PFSK-1 (cell line): ENCODE measurements at regions not wholly inside any gene's neighbourhood (a gene's known extent, or its start where the extent isn't known, plus 50 kb on each side); places are given as distances from the start of the nearest gene placed in this dataset.

Experiments
- FOXP2 ChIP-seq: optimal IDR thresholded peaks from 2 replicates; pipeline ENCODE3; 2011; ENCODE audit warnings: borderline replicate concordance, control low read depth, inconsistent platforms; ENCODE audit not compliant: insufficient read depth; ENCODE audit errors: extremely low read length, extremely low read depth
- POLR2AphosphoS5 ChIP-seq: IDR thresholded peaks from 2 replicates; pipeline ENCODE4 v1.6.1; 2012; ENCODE audit warnings: low read depth, mild to moderate bottlenecking, control low read depth, low read length, moderate library complexity
- SIN3A ChIP-seq: IDR thresholded peaks from 2 replicates; pipeline ENCODE4 v1.6.1; 2012; ENCODE audit warnings: mild to moderate bottlenecking, low read length, moderate library complexity, borderline replicate concordance; ENCODE audit not compliant: insufficient read depth
- TAF1 ChIP-seq: IDR thresholded peaks from 2 replicates; pipeline ENCODE4 v1.6.1; 2012; ENCODE audit warnings: low read length, control low read depth, borderline replicate concordance; ENCODE audit not compliant: insufficient read depth
- TF ChIP-seq, protein P1 (sequence below), 2 experiments: IDR thresholded peaks; 2 replicates each; pipeline versions ENCODE4 v1.6.1 to v1.8.0; 2011 to 2012; ENCODE audit warnings: low read depth in 2 of 2, low read length in 2 of 2, control low read depth in 1 of 2, inconsistent platforms in 1 of 2, mild to moderate bottlenecking in 1 of 2, moderate library complexity in 1 of 2; ENCODE audit not compliant: insufficient read depth in 1 of 2

DNA sequence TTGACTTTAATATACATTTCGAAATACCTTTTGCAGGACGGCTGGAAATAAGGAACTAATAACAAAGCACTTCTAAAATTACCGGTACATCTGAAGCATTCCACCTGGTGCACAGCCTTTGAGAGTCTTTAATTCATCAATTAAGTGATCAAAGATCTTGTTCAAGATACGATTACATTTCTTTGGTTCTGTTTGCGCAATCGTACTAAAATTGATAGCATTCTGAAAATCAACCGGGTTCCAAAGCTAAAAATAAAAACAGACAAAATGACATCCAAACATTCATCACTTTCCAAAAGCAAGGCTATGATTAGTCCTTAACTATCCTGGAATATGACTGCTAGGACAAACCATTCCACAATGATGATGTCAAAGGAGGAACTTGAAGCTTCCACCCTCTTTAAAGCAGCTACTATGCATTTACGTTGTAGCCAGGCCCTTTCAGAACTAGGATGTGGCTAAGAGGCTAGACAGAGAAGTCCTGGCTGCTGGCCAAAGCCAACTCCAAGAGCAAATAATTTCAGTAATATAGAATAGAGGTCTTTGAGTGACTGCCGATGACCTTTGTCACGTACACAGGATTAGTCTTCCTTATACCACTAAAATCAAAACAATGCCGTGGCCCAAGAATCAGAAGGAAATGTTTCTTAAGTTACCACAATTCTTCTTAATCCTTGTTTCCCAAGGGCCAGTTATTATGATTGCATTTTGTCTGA lies 299.8 kb upstream of the PSMD7 start:
- TF ChIP-seq SIN3A (no peak), POLR2AphosphoS5 (no peak), TAF1 (no peak), FOXP2 (no peak)
- TF ChIP-seq, protein P1, sequence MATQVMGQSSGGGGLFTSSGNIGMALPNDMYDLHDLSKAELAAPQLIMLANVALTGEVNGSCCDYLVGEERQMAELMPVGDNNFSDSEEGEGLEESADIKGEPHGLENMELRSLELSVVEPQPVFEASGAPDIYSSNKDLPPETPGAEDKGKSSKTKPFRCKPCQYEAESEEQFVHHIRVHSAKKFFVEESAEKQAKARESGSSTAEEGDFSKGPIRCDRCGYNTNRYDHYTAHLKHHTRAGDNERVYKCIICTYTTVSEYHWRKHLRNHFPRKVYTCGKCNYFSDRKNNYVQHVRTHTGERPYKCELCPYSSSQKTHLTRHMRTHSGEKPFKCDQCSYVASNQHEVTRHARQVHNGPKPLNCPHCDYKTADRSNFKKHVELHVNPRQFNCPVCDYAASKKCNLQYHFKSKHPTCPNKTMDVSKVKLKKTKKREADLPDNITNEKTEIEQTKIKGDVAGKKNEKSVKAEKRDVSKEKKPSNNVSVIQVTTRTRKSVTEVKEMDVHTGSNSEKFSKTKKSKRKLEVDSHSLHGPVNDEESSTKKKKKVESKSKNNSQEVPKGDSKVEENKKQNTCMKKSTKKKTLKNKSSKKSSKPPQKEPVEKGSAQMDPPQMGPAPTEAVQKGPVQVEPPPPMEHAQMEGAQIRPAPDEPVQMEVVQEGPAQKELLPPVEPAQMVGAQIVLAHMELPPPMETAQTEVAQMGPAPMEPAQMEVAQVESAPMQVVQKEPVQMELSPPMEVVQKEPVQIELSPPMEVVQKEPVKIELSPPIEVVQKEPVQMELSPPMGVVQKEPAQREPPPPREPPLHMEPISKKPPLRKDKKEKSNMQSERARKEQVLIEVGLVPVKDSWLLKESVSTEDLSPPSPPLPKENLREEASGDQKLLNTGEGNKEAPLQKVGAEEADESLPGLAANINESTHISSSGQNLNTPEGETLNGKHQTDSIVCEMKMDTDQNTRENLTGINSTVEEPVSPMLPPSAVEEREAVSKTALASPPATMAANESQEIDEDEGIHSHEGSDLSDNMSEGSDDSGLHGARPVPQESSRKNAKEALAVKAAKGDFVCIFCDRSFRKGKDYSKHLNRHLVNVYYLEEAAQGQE (IDR thresholded peaks at IDR 0.05; ENCODE audit: insufficient read depth in 1 of 2, low read depth in 2 of 2, low read length in 2 of 2), result no peak

DNA sequence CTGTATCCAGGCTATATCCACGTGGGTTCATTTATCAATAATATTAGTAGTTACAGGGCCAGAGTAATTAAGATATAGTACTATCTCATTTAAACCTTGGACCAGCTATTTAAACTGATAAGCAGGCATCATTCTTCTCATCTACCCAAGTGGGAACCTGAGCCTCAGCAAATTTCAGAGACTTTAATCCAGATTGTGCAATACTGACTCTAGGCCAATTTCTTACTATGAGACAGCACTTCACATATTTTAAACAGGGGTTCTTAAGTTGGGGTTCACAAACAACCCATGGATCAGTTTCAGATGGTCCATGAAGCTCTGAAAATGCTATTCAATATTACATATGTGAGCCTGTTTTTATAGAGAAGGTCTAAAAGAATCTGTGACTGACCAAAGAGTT lies 302.7 kb upstream of the PSMD7 start:
- TF ChIP-seq POLR2AphosphoS5 (no peak), TAF1 (no peak), SIN3A (no peak), FOXP2 (no peak)
- TF ChIP-seq, protein P1 (IDR thresholded peaks at IDR 0.05; ENCODE audit: insufficient read depth in 1 of 2, low read depth in 2 of 2, low read length in 2 of 2), result no peak

DNA sequence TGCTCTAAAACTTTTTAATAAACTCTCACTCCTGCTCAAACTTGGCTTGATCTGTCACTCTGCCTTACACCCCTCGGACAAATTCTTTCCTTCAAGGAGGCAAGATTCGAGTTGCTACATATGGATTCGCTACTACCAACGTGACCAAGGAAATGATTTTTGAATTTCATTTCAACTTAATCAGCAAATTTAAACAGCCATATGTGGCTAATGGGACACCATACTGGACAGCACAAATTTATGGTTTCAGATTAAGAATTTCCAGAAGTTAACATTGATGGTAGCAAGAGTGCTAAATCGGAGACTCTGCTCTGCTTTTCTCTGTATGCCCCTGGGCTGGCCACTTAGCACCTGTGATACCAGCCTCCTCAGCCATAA lies 318.2 kb upstream of the PSMD7 start:
- no peak for TF ChIP-seq FOXP2
- no peak for TF ChIP-seq POLR2AphosphoS5
- TF ChIP-seq TAF1, result no peak
- TF ChIP-seq, protein P1 (IDR thresholded peaks at IDR 0.05; ENCODE audit: insufficient read depth in 1 of 2, low read depth in 2 of 2, low read length in 2 of 2), result no peak
- TF ChIP-seq SIN3A, result no peak

DNA sequence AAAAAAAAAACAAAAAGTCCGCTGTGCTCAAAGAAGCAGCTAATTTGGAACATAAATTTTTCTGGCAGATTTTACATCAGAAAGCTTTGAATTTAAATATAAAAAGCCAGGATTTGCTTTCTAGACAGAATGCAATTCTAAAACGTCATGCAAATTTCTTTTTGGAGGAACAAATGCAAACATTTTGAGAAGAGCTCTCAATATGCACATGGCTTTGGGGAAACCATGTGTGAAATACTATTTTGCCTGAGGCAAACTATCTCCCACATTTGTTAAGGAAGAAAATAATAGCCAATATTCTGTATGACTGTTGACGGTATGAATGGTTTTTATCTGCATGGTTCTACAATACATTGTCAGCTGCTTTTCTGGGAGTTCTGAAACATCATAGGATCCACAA lies 320.0 kb upstream of the PSMD7 start:
- TF ChIP-seq SIN3A (no peak), FOXP2 (no peak), TAF1 (no peak), POLR2AphosphoS5 (no peak)
- TF ChIP-seq, protein P1 (IDR thresholded peaks at IDR 0.05; ENCODE audit: insufficient read depth in 1 of 2, low read depth in 2 of 2, low read length in 2 of 2), result no peak

DNA sequence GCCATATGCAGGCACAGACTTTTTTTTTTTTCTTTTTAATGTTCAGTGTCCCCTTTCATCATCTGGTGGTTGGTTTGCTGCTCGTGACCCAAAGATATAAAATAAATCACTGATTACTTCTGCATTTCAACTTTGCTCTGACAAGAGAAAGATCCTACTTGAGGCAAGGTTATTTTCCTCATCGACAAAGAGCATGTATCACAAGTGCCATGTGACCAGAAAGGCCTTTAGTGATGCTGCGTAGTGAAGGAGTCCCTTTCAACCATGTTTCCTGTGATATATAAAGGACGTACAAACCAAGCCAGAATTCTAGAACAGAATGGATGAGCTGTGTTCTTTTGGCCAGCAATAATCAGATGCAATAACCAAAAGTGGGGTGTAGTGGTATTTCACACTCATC lies 323.4 kb upstream of the PSMD7 start:
- TF ChIP-seq FOXP2 (no peak), SIN3A (no peak), POLR2AphosphoS5 (no peak)
